Epithelial cell of proximal tubule (primary cell): ENCODE measurements at regions not wholly inside any gene's neighbourhood (a gene's known extent, or its start where the extent isn't known, plus 50 kb on each side); places are given as distances from the start of the nearest gene placed in this dataset.

Experiments used
- DNase-seq: peaks from one replicate; pipeline ENCODE4 v3.0.0-alpha.2; 2011; ENCODE audit warnings: low read depth
- H3K4me3 ChIP-seq: 2 replicates; pipeline ENCODE4 v1.5.1; 2011; ENCODE audit warnings: low read depth, mild to moderate bottlenecking, low read length
- TF ChIP-seq, protein P1 (sequence below): conservative IDR thresholded peaks from 2 replicates; pipeline ENCODE4 v1.5.1; 2012; ENCODE audit warnings: low read depth, mild to moderate bottlenecking, low read length

DNA sequence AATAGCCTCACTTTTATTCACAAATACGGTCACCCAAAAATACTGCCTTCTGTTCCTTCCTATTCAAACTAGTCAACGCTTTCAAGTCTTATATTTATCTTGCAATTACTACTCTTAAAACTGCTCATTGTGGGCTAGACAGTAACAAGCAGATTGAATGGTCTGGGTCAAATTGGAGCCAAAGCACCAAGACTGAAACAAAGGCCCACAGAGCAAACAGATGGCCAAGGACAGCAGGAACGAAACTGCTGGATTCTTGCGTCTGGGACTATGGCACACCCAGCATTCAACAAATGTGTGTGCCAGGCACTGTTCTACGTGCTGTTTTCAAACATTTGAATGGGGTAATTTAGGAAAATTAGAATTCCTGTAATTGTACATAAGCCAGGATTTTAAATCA is 250.1 kb upstream of the PSMD7 start:
- H3K4me3 ChIP-seq = no peak overlapping the region
- DNase-seq = no peak
- TF ChIP-seq, protein P1, sequence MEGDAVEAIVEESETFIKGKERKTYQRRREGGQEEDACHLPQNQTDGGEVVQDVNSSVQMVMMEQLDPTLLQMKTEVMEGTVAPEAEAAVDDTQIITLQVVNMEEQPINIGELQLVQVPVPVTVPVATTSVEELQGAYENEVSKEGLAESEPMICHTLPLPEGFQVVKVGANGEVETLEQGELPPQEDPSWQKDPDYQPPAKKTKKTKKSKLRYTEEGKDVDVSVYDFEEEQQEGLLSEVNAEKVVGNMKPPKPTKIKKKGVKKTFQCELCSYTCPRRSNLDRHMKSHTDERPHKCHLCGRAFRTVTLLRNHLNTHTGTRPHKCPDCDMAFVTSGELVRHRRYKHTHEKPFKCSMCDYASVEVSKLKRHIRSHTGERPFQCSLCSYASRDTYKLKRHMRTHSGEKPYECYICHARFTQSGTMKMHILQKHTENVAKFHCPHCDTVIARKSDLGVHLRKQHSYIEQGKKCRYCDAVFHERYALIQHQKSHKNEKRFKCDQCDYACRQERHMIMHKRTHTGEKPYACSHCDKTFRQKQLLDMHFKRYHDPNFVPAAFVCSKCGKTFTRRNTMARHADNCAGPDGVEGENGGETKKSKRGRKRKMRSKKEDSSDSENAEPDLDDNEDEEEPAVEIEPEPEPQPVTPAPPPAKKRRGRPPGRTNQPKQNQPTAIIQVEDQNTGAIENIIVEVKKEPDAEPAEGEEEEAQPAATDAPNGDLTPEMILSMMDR = no peak

DNA sequence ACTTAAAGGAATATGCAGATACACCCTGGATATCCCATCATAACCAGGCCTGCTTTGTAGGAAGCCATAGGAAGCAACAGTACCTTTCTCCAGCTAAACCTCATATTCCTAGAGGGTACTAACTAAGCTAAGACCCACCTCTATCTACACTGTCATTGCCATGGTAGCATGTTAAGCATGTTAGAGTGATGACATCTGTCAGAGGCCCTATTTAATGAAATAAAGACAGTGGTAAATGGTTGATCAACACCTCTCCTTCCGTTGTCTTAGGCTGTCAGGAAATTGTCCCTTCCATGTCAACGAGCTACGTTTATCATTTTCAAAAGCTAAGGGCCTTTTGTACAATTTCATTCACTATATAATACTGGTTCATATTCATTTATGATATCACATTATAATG is 251.1 kb upstream of the PSMD7 start:
- no peak for DNase-seq
- TF ChIP-seq, protein P1 = no peak
- H3K4me3 ChIP-seq = no peak overlapping the region

DNA sequence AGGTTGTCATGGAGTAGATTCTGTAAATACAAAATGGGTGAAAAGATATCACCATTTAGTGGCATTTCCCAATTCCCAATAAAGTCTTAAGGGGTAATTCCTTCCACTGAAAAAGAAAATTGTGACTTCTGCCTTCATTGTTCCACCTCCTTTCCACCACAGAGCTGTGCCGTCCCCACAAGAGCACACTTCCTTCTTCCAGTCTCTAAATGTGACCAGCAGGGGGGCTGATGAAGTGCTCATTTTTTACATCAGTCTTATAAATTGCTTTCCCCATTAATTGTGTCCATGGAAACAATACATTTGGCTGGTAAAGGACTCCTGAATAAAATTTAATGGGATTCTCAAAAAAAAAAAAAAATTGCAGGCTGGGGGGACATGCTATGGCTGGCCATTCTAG is 260.8 kb upstream of the PSMD7 start:
- TF ChIP-seq, protein P1 = peak; percentile 36
- no peak for DNase-seq
- no peak overlapping the region for H3K4me3 ChIP-seq

DNA sequence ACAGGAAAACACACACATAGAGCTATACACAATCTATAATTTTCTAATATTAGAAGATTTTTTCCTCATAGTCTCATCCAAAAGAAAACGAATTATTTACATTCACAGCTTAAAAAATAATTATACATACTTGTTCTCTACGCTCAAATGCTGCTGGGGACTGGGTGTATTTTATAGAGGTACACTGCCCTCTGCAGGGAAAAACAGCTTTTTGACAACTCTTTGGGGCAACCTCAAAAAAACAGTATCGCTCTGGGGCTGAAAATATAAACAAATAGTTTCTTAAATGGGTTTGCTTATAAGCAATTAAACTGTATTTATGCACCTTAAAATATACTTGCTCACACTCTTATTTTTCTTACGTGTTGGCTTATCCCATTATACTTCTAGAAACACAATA is 261.8 kb upstream of the PSMD7 start:
- TF ChIP-seq, protein P1 = peak; percentile 36
- H3K4me3 ChIP-seq = no peak overlapping the region
- no peak for DNase-seq

GRCh38 chr16:74034200-74034599 is 262.4 kb upstream of the PSMD7 start:
- DNase-seq = no peak
- TF ChIP-seq, protein P1 = no peak
- H3K4me3 ChIP-seq = no peak overlapping the region

DNA sequence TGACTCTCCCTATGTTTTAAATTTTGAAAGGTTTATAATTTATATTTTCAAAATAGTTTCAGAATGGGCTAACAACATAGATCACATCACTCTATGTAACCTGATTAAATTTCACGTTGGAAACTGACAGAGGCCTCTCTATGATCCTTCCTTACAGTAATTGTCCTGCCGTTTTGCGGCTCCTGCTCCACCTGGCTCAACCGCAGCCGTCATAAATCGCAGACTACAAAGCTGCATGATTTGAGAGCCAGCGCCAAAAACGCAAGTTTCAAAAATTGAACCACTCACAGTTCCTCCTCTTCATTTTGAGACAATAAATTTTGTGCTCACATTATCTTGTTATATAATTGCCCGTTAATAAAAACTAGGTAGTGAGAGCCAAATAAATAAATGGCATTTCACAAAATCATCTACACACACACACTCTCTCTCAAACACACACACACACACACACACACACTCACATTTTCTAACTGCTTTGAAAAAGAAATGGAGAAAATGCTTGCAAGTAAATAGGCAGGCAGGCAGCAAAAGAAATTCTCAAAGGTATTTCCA is 263.1 kb upstream of the PSMD7 start:
- DNase-seq = no peak
- TF ChIP-seq, protein P1 = no peak
- no peak overlapping the region for H3K4me3 ChIP-seq

DNA sequence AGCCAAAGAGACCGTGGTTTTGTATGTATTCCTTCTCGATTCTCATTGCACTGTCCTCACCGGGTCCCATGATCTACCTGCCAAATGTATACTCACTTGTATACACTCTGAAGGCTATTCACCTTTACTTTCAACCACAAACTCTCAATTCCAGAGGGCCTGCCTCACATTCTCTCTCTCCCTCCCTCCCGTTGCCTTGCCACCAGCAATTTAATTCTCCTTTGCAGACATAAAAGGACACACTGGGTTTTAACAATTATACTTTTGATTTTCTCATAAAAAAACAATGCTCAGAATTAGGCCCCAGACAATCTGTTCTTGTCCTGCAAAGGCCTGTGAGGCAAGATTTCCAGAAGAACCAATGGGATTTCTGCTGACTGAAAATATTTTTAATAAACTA is 265.1 kb upstream of the PSMD7 start:
- TF ChIP-seq, protein P1 = no peak
- no peak for DNase-seq
- H3K4me3 ChIP-seq = no peak overlapping the region
